ENCODE measurements at regions not wholly inside any gene's neighbourhood (a gene's known extent, or its start where the extent isn't known, plus 50 kb on each side); places are given as distances from the start of the nearest gene placed in this dataset.

GRCh38 chr6:114714836-114715507, 372.1 kb upstream of the HS3ST5 start:
- no peak overlapping the region for H2AFZ ChIP-seq
- DNase-seq (ENCODE audit: low spot score) (no peak), ATAC-seq (no peak)
- H3K27me3 Mint-ChIP-seq (ENCODE audit: insufficient read depth, low read depth, poor library complexity) = no peaks in the 10 kb centered on the region
- H3K4me1 ChIP-seq (ENCODE audit: insufficient read depth) = no peaks in the 10 kb centered on the region
- no peak overlapping the region for H3K4me2 ChIP-seq
- no peaks in the 10 kb centered on the region for H3K36me3 Mint-ChIP-seq (ENCODE audit: low read depth)
- H3K27me3 ChIP-seq (ENCODE audit: insufficient read depth) = no peaks in the 10 kb centered on the region
- no peak overlapping the region for H3K4me3 ChIP-seq
- no peaks in the 10 kb centered on the region for H3K36me3 ChIP-seq (ENCODE audit: insufficient read depth)
- no peak overlapping the region for H3K27ac Mint-ChIP-seq
- H3K27ac ChIP-seq (ENCODE audit: low read depth) = no peak overlapping the region
- no peaks in the 10 kb centered on the region for H3K9me3 Mint-ChIP-seq
- no peaks in the 10 kb centered on the region for H4K20me1 ChIP-seq (replicated peaks; ENCODE audit: insufficient read depth)
- H3K9me2 ChIP-seq (ENCODE audit: insufficient read depth) = no peaks in the 10 kb centered on the region
- H3K79me2 ChIP-seq (replicated peaks; ENCODE audit: insufficient read depth) = no peaks in the 10 kb centered on the region
- no peak overlapping the region for H3K4me3 Mint-ChIP-seq
- TF ChIP-seq, protein P1, sequence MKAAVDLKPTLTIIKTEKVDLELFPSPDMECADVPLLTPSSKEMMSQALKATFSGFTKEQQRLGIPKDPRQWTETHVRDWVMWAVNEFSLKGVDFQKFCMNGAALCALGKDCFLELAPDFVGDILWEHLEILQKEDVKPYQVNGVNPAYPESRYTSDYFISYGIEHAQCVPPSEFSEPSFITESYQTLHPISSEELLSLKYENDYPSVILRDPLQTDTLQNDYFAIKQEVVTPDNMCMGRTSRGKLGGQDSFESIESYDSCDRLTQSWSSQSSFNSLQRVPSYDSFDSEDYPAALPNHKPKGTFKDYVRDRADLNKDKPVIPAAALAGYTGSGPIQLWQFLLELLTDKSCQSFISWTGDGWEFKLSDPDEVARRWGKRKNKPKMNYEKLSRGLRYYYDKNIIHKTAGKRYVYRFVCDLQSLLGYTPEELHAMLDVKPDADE (IDR thresholded peaks at IDR 0.05) = no peak
- no peak for TF ChIP-seq ZNF114 (CRISPR knock-in tag; IDR thresholded peaks at IDR 0.05)
- TF ChIP-seq CREB1 (CRISPR knock-in tag; IDR thresholded peaks at IDR 0.05; ENCODE audit: low read depth) = no peak
- no peak for TF ChIP-seq EZH2phosphoT487 (IDR thresholded peaks at IDR 0.05; ENCODE audit: unreplicated experiment)
- TF ChIP-seq CTCF (conservative IDR thresholded peaks at IDR 0.05; ENCODE audit: low read depth in 2 of 2) = no peak
- no peak for TF ChIP-seq REST (IDR thresholded peaks at IDR 0.05; ENCODE audit: unreplicated experiment)
- no peak for TF ChIP-seq JUNB (IDR thresholded peaks at IDR 0.05; ENCODE audit: unreplicated experiment)
- no peak for TF ChIP-seq NANOG (IDR thresholded peaks at IDR 0.05; ENCODE audit: borderline replicate concordance)
- TF ChIP-seq, protein P2, sequence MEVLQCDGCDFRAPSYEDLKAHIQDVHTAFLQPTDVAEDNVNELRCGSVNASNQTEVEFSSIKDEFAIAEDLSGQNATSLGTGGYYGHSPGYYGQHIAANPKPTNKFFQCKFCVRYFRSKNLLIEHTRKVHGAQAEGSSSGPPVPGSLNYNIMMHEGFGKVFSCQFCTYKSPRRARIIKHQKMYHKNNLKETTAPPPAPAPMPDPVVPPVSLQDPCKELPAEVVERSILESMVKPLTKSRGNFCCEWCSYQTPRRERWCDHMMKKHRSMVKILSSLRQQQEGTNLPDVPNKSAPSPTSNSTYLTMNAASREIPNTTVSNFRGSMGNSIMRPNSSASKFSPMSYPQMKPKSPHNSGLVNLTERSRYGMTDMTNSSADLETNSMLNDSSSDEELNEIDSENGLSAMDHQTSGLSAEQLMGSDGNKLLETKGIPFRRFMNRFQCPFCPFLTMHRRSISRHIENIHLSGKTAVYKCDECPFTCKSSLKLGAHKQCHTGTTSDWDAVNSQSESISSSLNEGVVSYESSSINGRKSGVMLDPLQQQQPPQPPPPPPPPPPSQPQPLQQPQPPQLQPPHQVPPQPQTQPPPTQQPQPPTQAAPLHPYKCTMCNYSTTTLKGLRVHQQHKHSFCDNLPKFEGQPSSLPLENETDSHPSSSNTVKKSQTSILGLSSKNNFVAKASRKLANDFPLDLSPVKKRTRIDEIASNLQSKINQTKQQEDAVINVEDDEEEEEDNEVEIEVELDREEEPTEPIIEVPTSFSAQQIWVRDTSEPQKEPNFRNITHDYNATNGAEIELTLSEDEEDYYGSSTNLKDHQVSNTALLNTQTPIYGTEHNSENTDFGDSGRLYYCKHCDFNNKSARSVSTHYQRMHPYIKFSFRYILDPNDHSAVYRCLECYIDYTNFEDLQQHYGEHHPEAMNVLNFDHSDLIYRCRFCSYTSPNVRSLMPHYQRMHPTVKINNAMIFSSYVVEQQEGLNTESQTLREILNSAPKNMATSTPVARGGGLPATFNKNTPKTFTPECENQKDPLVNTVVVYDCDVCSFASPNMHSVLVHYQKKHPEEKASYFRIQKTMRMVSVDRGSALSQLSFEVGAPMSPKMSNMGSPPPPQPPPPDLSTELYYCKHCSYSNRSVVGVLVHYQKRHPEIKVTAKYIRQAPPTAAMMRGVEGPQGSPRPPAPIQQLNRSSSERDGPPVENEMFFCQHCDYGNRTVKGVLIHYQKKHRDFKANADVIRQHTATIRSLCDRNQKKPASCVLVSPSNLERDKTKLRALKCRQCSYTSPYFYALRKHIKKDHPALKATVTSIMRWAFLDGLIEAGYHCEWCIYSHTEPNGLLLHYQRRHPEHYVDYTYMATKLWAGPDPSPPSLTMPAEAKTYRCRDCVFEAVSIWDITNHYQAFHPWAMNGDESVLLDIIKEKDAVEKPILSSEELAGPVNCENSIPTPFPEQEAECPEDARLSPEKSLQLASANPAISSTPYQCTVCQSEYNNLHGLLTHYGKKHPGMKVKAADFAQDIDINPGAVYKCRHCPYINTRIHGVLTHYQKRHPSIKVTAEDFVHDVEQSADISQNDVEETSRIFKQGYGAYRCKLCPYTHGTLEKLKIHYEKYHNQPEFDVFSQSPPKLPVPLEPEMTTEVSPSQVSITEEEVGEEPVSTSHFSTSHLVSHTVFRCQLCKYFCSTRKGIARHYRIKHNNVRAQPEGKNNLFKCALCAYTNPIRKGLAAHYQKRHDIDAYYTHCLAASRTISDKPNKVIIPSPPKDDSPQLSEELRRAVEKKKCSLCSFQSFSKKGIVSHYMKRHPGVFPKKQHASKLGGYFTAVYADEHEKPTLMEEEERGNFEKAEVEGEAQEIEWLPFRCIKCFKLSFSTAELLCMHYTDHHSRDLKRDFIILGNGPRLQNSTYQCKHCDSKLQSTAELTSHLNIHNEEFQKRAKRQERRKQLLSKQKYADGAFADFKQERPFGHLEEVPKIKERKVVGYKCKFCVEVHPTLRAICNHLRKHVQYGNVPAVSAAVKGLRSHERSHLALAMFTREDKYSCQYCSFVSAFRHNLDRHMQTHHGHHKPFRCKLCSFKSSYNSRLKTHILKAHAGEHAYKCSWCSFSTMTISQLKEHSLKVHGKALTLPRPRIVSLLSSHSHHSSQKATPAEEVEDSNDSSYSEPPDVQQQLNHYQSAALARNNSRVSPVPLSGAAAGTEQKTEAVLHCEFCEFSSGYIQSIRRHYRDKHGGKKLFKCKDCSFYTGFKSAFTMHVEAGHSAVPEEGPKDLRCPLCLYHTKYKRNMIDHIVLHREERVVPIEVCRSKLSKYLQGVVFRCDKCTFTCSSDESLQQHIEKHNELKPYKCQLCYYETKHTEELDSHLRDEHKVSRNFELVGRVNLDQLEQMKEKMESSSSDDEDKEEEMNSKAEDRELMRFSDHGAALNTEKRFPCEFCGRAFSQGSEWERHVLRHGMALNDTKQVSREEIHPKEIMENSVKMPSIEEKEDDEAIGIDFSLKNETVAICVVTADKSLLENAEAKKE (CRISPR knock-in tag; IDR thresholded peaks at IDR 0.05) = no peak
- TF ChIP-seq ZNF331 (CRISPR knock-in tag; IDR thresholded peaks at IDR 0.05; ENCODE audit: low read depth) = no peak
- no peak for TF ChIP-seq EZH2 (IDR thresholded peaks at IDR 0.05; ENCODE audit: low read depth, unreplicated experiment)
- no peak for TF ChIP-seq POLR2AphosphoS5 (IDR thresholded peaks at IDR 0.05; ENCODE audit: low read depth)
- TF ChIP-seq STAT1 (IDR thresholded peaks at IDR 0.05; ENCODE audit: unreplicated experiment) = no peak
- H3K4me1 Mint-ChIP-seq = no peaks in the 10 kb centered on the region
- H3F3A ChIP-seq (replicated peaks; ENCODE audit: low read depth) = no peaks in the 10 kb centered on the region

All from GM23338 (cell line).